ENCODE measurements at regions not wholly inside any gene's neighbourhood (a gene's known extent, or its start where the extent isn't known, plus 50 kb on each side); places are given as distances from the start of the nearest gene placed in this dataset.

- TF ChIP-seq, protein P1, sequence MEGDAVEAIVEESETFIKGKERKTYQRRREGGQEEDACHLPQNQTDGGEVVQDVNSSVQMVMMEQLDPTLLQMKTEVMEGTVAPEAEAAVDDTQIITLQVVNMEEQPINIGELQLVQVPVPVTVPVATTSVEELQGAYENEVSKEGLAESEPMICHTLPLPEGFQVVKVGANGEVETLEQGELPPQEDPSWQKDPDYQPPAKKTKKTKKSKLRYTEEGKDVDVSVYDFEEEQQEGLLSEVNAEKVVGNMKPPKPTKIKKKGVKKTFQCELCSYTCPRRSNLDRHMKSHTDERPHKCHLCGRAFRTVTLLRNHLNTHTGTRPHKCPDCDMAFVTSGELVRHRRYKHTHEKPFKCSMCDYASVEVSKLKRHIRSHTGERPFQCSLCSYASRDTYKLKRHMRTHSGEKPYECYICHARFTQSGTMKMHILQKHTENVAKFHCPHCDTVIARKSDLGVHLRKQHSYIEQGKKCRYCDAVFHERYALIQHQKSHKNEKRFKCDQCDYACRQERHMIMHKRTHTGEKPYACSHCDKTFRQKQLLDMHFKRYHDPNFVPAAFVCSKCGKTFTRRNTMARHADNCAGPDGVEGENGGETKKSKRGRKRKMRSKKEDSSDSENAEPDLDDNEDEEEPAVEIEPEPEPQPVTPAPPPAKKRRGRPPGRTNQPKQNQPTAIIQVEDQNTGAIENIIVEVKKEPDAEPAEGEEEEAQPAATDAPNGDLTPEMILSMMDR (IDR thresholded peaks at IDR 0.05; ENCODE audit: unreplicated experiment) = no peak
- BruUV-seq (replicated peaks) = no TSS peak
- Mint-ChIP-seq H3K36me3 (ENCODE audit: insufficient read depth, unreplicated experiment) (no peaks in the 10 kb centered on the region), H3K4me3 (ENCODE audit: unreplicated experiment) (no peak overlapping the region), H3K27ac (ENCODE audit: low read depth, unreplicated experiment) (no peak overlapping the region), H3K9me3 (ENCODE audit: unreplicated experiment) (no peaks in the 10 kb centered on the region), H3K27me3 (ENCODE audit: insufficient read depth, unreplicated experiment) (no peaks in the 10 kb centered on the region), H3K4me1 (ENCODE audit: insufficient read depth, unreplicated experiment) (peaks cover 10% of the 10 kb centered on the region)
- ChIA-PET CTCF (no interaction called here), POLR2A (interaction anchor here (0.6 kb wide), 1 partner anchor 85 kb away, joined by 3 read pairs; no protein-coding TSS in a partner anchor)
- intact Hi-C loops (cut with micrococcal nuclease) = no loop called here
- DNase-seq (ENCODE audit: unreplicated experiment) = no peak
Measured at GRCh38 chr4:113849771-113850170, 88.2 kb upstream of the CAMK2D start.

DNA sequence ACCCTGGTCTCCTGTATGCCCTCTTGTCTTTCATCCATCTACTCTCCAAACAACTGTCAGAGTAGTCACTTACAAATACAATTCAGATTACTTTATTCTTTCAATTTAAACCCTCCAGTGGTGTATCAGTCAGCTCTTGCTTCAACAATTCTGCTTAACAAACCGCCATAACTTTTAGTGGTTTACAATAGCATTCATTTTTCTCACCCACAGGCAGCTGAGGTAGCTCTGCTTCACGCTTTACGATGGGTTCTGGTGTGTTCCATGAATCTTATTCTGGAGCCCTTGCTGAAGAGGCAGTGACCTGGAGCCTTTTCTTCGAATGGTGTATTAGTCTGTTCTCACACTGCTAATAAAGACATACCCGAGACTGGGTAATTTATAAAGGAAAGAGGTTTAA is 86.2 kb upstream of the CAMK2D start:
- DNase-seq (ENCODE audit: unreplicated experiment) = no peak
- H3K4me3 Mint-ChIP-seq (ENCODE audit: unreplicated experiment) = no peak overlapping the region
- H3K9me3 Mint-ChIP-seq (ENCODE audit: unreplicated experiment) = no peaks in the 10 kb centered on the region
- no peaks in the 10 kb centered on the region for H3K36me3 Mint-ChIP-seq (ENCODE audit: insufficient read depth, unreplicated experiment)
- CTCF ChIA-PET = interaction anchor here (0.6 to 0.7 kb wide), 2 partner anchors 1305 to 1546 kb away, joined by 3 to 4 read pairs; no protein-coding TSS in a partner anchor
- H3K27me3 Mint-ChIP-seq (ENCODE audit: insufficient read depth, unreplicated experiment) = no peaks in the 10 kb centered on the region
- TF ChIP-seq, protein P1 (IDR thresholded peaks at IDR 0.05; ENCODE audit: unreplicated experiment) = no peak
- BruUV-seq (replicated peaks) = no TSS peak
- H3K27ac Mint-ChIP-seq (ENCODE audit: low read depth, unreplicated experiment) = no peak overlapping the region
- H3K4me1 Mint-ChIP-seq (ENCODE audit: insufficient read depth, unreplicated experiment) = peaks cover 10% of the 10 kb centered on the region
- POLR2A ChIA-PET = interaction anchor here (1.0 kb wide), 1 partner anchor 10 kb away, joined by 3 read pairs; no protein-coding TSS in a partner anchor
- intact Hi-C loops (cut with micrococcal nuclease) = no loop called here

DNA sequence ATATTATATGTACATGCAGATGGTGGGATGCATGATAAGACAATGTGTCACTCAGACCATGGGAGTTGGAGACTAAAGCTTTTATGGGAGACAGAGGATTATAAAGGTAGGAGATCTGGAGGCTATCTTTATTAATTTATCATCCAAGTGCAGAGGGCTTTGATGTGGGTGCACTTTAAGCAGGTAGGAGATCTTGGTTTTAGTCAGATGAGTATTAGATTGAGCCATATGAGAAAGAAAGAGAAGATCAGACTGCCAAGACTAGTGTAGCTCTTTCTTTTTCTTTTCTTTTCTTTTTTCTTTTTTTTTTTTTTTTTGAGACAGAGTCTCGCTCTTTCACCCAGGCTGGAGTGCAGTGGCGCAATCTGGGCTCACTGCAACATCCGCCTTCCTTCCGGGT is 84.9 kb upstream of the CAMK2D start:
- Mint-ChIP-seq H3K4me3 (ENCODE audit: unreplicated experiment) (no peak overlapping the region), H3K27me3 (ENCODE audit: insufficient read depth, unreplicated experiment) (no peaks in the 10 kb centered on the region), H3K36me3 (ENCODE audit: insufficient read depth, unreplicated experiment) (no peaks in the 10 kb centered on the region), H3K4me1 (ENCODE audit: insufficient read depth, unreplicated experiment) (peaks cover 10% of the 10 kb centered on the region), H3K9me3 (ENCODE audit: unreplicated experiment) (no peaks in the 10 kb centered on the region), H3K27ac (ENCODE audit: low read depth, unreplicated experiment) (no peak overlapping the region)
- TF ChIP-seq, protein P1 (IDR thresholded peaks at IDR 0.05; ENCODE audit: unreplicated experiment) = no peak
- DNase-seq (ENCODE audit: unreplicated experiment) = no peak
- BruUV-seq (replicated peaks) = no TSS peak
- ChIA-PET POLR2A (interaction anchor here (1.1 kb wide), 1 partner anchor 90 kb away, joined by 3 read pairs; no protein-coding TSS in a partner anchor), CTCF (interaction anchor here (0.7 kb wide), 2 partner anchors 355 to 1221 kb away, joined by 3 to 4 read pairs; no protein-coding TSS in a partner anchor)
- intact Hi-C loops (cut with micrococcal nuclease) = no loop called here

- H3K27me3 Mint-ChIP-seq (ENCODE audit: insufficient read depth, unreplicated experiment) = no peaks in the 10 kb centered on the region
- no TSS peak for BruUV-seq (replicated peaks)
Measured at GRCh38 chr4:113845138-113845537, 83.6 kb upstream of the CAMK2D start.

More at GRCh38 chr4:113845138-113845537, 83.6 kb upstream of the CAMK2D start:
- Mint-ChIP-seq H3K4me3 (ENCODE audit: unreplicated experiment) (no peak overlapping the region), H3K36me3 (ENCODE audit: insufficient read depth, unreplicated experiment) (no peaks in the 10 kb centered on the region), H3K4me1 (ENCODE audit: insufficient read depth, unreplicated experiment) (peaks cover 16% of the 10 kb centered on the region), H3K27ac (ENCODE audit: low read depth, unreplicated experiment) (no peak overlapping the region), H3K9me3 (ENCODE audit: unreplicated experiment) (no peaks in the 10 kb centered on the region)
- POLR2A ChIA-PET = no interaction called here
- TF ChIP-seq, protein P1 (IDR thresholded peaks at IDR 0.05; ENCODE audit: unreplicated experiment) = no peak
- DNase-seq (ENCODE audit: unreplicated experiment) = no peak
- CTCF ChIA-PET = interaction anchor here (0.7 kb wide), 1 partner anchor 25 kb away, joined by 3 read pairs; no protein-coding TSS in a partner anchor
- intact Hi-C loops (cut with micrococcal nuclease) = no loop called here

Data from MCF 10A (cell line).